SK-N-SH (cell line): ENCODE measurements at regions not wholly inside any gene's neighbourhood (a gene's known extent, or its start where the extent isn't known, plus 50 kb on each side); places are given as distances from the start of the nearest gene placed in this dataset.
"Not testable (repeated sequence)": the region's sequence is repeated elsewhere in the genome, so short reads cannot be mapped to it uniquely, and the experiment has no call there.

Experiments
- EP300 ChIP-seq, 2 experiments: IDR thresholded peaks; 2 replicates each; pipeline versions ENCODE4 v1.4.0 to v1.6.1; 2012; ENCODE audit warnings: borderline replicate concordance in 1 of 2, low read depth in 1 of 2, low read length in 1 of 2
- EZH2phosphoT487 ChIP-seq: fragments of 200-600 bp; sonication (generic); IDR thresholded peaks from 2 replicates; pipeline ENCODE4 v1.6.1; 2017; ENCODE audit warnings: low read depth, mixed run types, mild to moderate bottlenecking, antibody characterized with exemption, moderate library complexity, borderline replicate concordance
- JUND ChIP-seq: IDR thresholded peaks from 2 replicates; pipeline ENCODE4 v1.4.0; 2012
- RCOR1 ChIP-seq: fragments of 150-350 bp; IDR thresholded peaks from 2 replicates; pipeline ENCODE4 v1.6.1; 2017; ENCODE audit warnings: antibody characterized with exemption, low read length
- TF ChIP-seq, protein P1 (sequence below): fragments of 200-600 bp; sonication (generic); IDR thresholded peaks from 2 replicates; pipeline ENCODE4 v1.6.1; 2017; ENCODE audit warnings: antibody characterized with exemption, mild to moderate bottlenecking, moderate library complexity

DNA sequence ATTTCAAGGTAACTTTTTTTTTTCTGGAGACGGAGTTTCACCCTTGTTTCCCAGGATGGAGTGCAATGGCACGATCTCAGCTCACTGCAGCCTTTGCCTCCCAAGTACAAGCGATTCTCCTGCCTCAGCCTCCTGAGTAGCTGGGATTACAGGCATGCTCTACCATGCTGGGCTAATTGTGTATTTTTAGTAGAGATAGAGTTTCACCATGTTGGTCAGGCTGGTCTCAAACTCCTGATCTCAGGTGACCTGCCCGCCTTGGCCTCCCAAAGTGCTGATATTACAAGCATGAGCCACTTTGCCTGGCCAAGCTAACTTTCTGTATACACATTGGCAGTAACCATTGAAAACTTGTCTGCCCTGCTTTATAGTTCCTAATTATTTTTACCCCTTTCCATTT is 79.1 kb downstream of the ARRDC3 start:
- TF ChIP-seq, protein P1, sequence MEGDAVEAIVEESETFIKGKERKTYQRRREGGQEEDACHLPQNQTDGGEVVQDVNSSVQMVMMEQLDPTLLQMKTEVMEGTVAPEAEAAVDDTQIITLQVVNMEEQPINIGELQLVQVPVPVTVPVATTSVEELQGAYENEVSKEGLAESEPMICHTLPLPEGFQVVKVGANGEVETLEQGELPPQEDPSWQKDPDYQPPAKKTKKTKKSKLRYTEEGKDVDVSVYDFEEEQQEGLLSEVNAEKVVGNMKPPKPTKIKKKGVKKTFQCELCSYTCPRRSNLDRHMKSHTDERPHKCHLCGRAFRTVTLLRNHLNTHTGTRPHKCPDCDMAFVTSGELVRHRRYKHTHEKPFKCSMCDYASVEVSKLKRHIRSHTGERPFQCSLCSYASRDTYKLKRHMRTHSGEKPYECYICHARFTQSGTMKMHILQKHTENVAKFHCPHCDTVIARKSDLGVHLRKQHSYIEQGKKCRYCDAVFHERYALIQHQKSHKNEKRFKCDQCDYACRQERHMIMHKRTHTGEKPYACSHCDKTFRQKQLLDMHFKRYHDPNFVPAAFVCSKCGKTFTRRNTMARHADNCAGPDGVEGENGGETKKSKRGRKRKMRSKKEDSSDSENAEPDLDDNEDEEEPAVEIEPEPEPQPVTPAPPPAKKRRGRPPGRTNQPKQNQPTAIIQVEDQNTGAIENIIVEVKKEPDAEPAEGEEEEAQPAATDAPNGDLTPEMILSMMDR, result not testable (repeated sequence)
- TF ChIP-seq EZH2phosphoT487; RCOR1; EP300 (IDR thresholded peaks at IDR 0.05; ENCODE audit: borderline replicate concordance in 1 of 2, low read depth in 1 of 2, low read length in 1 of 2); JUND: not testable (repeated sequence)
